Cerebellar cortex (tissue), 1 donor: ENCODE measurements at regions not wholly inside any gene's neighbourhood (a gene's known extent, or its start where the extent isn't known, plus 50 kb on each side); places are given as distances from the start of the nearest gene placed in this dataset.

Experiments
- DNase-seq: peaks from one replicate; pipeline ENCODE4 v3.0.0-alpha.2; 2015; ENCODE audit warnings: low spot score

- DNase-seq, result no peak
Measured at GRCh38 chr1:38256072-38256471, 209.5 kb upstream of the POU3F1 start.

GRCh38 chr1:38253314-38253713, 206.7 kb upstream of the POU3F1 start:
- no peak for DNase-seq

DNA sequence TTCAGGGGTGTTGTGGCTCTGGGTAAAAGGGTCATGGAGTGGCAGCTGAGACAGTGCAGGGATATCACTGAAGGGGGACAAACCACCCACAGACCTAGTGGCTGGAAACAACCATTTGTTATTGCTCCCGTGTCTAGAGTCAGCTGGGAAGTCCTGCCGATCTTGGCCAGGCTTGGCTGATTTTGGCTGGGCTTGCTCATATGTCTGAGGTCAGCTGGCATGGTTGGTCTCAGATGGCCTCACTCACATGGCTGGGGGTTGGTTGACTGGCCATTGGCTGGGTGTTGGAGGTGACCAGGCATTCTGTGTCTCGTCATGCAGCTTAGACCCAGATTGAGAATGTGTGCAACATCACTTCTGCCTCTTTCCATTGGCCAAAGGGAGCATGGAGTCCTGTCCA, 203.8 kb upstream of the POU3F1 start:
- DNase-seq, result no peak

DNA sequence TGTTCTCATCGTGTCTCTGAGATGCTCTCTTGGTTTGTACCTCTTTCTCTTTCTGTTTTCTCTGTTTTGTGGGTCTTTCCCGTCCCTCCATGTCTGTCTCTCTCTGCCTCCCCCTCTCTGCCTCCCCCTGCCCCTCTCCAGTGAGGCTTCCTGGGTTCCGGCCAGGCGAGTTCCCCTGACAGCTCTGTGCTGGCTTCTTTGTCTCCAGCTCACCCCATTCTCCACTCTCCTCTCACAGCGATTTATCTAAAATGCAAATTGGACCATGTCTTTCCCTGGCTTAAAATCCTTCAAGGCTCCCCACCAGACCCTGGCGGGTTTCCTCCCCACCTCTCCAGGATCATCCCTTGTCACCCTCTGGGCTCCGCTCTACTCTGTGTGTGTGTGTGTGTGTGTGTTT, 202.4 kb upstream of the POU3F1 start:
- no peak for DNase-seq

DNA sequence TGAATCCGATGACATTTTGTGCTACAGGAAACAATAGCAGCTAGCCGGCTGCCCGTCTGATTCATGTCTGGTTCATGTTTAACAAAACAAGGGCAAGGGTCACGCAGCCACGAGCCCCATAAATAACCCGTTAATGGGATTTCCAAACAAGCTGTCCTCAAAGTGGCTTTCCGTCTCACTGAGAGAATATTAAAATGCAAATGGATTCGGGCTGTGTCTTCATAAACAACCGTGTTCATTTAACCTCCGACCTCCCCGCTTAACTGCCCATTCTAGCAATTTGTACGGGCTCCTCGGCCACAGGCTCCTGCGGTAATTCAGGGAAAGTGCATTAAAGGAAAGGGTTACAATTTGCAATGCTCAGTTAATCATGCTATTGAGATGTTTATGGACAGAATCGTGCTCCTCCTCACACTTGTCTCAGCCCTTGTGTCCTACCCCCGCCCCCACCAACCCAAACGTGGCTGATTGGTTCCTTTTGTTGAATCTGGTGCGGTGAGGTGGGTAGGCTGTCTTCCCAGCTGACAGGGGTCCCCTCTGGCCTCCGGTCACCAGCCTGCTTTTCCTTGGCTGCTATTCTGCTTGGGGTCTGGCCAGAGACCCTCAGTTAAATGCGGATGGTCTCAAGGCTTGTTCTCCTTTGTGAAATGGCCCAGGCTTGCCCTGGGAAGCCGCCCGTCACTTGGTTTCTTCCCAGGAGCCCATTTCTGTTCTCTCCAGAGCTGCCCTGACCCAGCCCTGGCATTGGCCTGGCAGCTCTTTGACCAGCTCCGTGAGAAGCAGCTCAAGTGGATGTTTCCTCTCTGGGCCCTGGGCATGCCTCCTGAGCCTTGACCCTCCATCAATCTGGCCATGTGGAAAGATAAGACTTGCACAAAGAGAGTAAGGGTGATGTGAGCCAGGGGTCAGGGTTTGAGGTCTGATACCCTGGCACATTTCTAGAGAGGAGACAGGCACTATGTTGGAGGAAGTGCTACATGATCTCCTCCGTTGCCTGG, 200.7 kb upstream of the POU3F1 start:
- no peak for DNase-seq

DNA sequence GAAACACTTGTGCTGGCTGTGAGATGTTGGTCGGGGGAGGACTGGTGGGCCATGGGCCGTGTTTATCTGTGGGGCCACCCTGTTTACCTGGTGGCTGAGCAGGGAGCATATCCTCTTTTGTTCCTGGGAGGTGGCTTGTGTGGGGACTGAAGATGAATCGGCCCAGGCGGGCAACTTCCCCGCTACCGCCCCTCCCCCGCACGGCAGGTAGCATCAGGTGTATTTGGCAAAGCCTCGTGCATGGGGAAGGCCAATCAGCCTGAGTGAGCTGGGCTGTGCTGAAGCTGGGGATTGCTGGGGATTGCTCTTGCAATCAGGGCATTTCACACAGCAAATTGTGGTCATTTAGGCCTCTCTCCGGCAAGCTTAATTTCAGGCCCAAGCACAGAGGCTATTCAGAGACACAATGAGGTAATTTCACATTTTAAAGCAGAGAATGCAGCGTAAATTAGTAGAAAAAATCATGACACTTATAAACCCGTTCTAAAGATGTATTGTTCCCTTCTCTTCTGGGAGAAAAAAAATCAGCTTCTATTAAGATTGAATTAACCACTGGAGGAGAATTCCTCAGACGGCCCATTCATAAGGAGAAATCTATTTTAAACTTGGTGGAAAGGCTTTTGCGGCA, 197.7 kb upstream of the POU3F1 start:
- no peak for DNase-seq

- DNase-seq, result no peak
Measured at GRCh38 chr1:38243106-38243505, 196.5 kb upstream of the POU3F1 start.

GRCh38 chr1:38242506-38242905, 195.9 kb upstream of the POU3F1 start:
- no peak for DNase-seq

DNA sequence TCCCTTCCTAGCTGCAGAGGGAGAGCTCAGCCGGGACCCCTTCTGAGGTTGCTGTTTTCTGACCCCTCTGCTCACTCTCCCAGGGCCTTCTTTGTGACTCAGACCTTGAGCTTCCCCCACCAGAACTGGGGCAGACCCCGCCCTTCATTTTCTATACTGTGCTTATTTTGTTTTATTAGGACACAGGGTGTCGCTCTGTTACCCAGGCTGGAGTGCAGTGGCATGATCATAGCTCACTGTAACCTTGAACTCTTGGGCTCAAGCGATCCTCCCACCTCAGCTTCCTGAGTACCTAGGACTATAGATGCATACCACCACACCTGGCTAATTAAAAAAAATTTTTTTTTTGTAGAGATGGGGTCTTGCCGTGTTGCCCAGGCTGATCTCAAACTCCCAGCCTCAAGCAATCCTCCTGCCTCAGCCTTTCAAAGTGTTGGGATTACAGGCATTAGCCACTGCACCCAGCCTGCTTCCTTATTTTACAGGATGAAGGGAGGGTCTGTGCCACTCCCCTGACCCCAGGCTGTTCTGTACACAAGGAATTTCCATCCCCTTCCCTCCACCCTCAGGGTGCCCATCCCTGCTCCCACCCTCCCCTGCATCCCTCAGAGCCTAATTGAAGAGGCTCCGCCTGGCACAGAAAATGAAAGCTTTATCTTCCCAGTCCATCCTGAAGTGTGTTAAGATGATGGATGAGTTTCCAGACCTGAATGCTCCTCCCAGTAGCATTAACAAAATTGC, 195.2 kb upstream of the POU3F1 start:
- DNase-seq, result no peak

- no peak for DNase-seq
Measured at GRCh38 chr1:38240618-38241017, 194.0 kb upstream of the POU3F1 start.

DNA sequence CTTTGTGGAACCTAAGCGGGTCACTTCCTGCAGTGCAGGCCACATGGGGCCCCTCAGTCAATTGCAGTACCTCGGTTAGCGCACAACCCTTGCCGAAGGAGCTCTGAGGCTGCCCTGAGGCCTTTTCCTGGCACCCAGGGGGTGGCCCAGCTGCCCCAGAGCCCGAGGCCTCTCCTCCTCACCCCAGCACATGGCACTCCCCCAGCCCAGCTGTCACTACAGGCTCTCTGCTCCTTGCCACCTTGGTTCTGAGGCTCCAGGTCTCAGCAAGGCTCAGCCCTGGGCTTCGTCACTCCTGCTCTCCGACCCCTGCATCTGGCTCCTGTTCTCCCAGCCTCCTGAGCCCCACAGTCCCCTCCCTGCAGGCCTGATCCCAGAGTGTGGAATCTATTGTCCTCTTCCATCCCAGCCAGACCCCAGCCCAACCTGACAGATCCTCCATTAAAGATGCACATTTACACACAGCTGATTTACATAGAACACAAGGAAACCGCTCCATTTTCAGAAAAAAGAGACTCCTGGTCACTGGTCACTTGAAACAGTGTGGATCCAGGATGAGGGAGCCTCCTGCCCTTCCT, 192.8 kb upstream of the POU3F1 start:
- DNase-seq, result no peak

GRCh38 chr1:38238294-38238693, 191.7 kb upstream of the POU3F1 start:
- DNase-seq, result no peak

DNA sequence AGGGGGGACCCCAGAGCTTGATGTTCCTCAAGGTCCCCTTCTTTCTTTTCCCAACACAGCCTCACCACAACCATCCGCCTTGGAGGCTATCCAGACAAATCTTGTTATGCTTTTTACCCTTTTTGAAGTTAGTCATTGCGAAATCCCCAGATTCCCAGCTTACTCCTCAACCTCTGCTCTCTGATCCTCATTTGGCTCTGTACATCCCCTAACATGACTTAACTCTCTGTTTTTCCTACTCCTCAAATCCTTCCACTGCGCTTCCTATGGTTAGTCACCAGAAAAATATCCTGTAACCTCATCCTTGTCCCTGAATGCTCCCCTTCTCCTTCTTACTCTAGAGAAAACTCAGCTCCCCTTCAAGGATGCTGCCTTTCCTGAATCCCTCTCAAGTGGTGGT, 189.1 kb upstream of the POU3F1 start:
- no peak for DNase-seq

- DNase-seq, result no peak
Measured at GRCh38 chr1:38231941-38232340, 185.3 kb upstream of the POU3F1 start.

- no peak for DNase-seq
Measured at GRCh38 chr1:38228718-38229117, 182.1 kb upstream of the POU3F1 start.

- DNase-seq, result no peak
Measured at GRCh38 chr1:38225745-38226144, 179.2 kb upstream of the POU3F1 start.

DNA sequence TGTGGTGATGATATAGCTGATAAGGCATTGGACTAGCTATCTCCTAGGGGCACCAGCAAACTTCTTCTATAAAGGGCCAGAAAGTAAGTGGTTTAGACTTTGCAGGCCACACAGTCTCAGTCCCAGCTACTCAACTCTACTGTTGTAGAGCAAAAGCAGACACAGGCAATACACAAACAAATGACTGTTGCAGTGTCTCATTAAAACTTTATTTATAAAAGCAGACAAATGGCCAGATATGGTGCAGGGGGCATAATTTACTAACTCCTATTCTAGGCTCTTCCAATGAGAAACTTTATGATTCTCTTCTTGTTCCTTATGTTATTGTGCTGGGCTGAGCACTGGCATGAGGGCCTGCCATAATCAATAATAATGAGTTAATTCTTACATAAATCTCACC, 176.8 kb upstream of the POU3F1 start:
- DNase-seq, result no peak

DNA sequence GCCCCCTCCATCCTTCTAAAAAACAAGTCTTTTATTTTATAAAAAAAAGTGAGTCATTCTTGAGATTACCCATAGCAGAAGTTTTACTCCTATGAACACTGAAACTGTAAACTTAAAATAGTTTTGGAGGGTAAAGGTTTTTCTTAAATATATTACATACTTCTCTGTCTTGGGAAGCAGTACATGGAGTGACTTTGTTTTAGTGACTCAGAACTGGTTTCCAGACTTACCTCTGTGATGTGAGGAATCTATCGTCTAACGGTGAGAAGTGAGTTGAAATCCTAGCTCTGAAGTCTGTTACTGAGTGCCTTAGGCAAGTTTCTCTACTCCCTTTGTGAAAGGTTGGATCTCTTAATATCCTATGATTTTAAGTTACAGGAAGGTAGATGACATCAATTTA, 176.3 kb upstream of the POU3F1 start:
- DNase-seq, result no peak

DNA sequence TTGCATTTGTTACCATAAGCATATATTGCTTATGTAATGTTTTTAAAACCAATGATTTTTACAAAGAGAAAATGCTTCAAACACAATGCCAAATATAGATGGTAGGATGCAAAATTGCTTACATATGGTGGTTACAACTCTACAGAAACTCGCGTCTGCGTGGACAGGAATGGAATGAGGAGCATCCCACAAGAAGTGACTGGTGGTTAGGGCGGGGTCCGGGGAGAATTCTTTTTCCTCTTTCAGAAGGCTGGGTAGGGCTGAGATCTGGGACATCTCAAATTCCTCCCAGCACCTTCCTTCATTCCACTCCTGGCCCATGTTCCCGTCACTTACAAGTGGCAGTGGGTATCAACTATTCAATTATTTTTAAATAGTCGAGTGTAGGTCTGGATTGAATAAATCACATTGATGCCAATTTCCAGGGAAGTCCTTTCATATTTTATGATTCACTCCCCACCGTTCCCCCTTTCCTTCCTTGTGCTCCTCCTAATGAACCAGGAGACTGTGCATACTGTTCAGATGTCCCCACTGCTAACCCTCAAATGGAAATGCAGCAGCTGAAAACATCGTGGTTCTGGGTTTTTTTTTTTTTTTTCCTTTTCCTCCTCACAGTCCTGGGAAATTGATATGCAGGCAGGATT, 174.5 kb upstream of the POU3F1 start:
- DNase-seq, result no peak

DNA sequence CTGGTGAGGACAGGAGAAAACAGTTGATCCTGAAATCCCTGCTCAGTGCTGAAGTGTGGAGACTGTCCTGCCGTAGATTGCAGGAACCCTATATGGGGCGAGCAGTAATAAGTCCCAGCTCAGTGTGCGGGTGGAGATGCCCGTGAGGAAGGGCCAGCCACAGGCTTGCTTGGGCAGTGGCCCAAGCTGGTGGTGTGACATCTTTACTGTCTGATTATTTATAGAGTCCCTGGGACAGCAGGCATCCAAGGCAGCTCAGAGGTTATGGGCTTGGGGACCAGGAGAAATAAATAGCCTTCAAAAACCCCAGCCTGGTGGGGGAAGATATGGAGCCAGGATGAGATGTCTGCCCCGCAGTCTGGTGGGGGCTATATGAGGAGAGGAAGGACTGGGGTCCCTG, 170.7 kb upstream of the POU3F1 start:
- no peak for DNase-seq

- DNase-seq, result no peak
Measured at GRCh38 chr1:38213646-38214434, 167.2 kb upstream of the POU3F1 start.
